ENCODE measurements at regions not wholly inside any gene's neighbourhood (a gene's known extent, or its start where the extent isn't known, plus 50 kb on each side); places are given as distances from the start of the nearest gene placed in this dataset.

DNA sequence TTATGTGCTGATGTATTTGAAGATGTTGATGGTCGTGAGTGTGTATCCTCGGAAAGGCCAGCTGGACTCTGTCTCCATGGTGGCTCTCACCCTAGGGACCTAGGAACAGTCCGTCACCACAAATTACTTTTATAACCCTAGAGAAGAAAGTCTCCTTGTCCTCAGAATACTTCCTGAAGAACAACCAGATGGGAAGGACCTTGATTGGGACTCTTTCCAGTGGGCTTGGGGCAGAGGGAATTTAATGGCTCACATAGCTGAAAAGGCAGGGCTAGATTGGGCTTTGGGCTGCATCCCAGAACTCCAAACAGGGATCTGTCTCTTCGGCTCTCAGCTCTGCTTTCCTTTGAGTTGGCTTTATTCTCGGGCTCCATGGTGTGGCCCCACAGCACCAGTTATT, 90.8 kb downstream of the TBX19 start:
- 75 to 80% methylated on average over 5 of the region's 5 CpGs for WGBS, 2 donors
- H3K4me1 ChIP-seq, result no peaks in the 10 kb centered on the region
- ATAC-seq (no peak), DNase-seq (no peak)
- H3K27me3 ChIP-seq, result no peaks in the 10 kb centered on the region
- TF ChIP-seq, protein P1, sequence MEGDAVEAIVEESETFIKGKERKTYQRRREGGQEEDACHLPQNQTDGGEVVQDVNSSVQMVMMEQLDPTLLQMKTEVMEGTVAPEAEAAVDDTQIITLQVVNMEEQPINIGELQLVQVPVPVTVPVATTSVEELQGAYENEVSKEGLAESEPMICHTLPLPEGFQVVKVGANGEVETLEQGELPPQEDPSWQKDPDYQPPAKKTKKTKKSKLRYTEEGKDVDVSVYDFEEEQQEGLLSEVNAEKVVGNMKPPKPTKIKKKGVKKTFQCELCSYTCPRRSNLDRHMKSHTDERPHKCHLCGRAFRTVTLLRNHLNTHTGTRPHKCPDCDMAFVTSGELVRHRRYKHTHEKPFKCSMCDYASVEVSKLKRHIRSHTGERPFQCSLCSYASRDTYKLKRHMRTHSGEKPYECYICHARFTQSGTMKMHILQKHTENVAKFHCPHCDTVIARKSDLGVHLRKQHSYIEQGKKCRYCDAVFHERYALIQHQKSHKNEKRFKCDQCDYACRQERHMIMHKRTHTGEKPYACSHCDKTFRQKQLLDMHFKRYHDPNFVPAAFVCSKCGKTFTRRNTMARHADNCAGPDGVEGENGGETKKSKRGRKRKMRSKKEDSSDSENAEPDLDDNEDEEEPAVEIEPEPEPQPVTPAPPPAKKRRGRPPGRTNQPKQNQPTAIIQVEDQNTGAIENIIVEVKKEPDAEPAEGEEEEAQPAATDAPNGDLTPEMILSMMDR (IDR thresholded peaks at IDR 0.05), result no peak
- TF ChIP-seq POLR2A (IDR thresholded peaks at IDR 0.05), result no peak
- H3K27ac ChIP-seq, result no peak overlapping the region
- H3K36me3 ChIP-seq (replicated peaks in 1 of 2; ENCODE audit: insufficient read depth in 1 of 2, low read depth in 2 of 2), result no peaks in the 10 kb centered on the region
- H3K9me3 ChIP-seq, result no peaks in the 10 kb centered on the region
- intact Hi-C loops (cut with DNase I), result no loop called here
- H3K4me3 ChIP-seq, result no peak overlapping the region

DNA sequence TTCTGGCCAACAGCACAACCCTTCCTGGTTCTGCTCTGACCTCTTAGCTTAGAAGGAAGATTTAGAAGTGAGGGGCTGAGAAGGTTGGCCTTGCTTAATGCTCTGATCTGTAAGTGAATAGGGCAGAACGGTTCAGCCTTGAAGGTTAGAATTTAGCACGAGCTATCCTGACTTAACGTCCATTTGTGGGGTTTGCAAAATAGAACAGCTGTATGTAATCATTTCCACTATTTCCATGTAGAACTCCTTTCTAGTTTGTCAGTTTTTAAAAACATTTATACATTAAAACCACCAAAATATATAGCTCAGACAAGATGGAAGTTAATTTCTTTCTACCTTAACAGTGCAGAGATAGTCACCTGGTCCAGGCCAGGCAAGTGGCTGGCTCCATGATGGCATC, 89.9 kb downstream of the TBX19 start:
- intact Hi-C loops (cut with DNase I), result no loop called here
- no peak overlapping the region for H3K4me3 ChIP-seq
- 82 to 84% methylated on average over 3 of the region's 3 CpGs for WGBS, 2 donors
- no peak for DNase-seq
- no peaks in the 10 kb centered on the region for H3K4me1 ChIP-seq
- no peaks in the 10 kb centered on the region for H3K36me3 ChIP-seq (replicated peaks in 1 of 2; ENCODE audit: insufficient read depth in 1 of 2, low read depth in 2 of 2)
- no peaks in the 10 kb centered on the region for H3K27me3 ChIP-seq
- H3K9me3 ChIP-seq, result no peaks in the 10 kb centered on the region
- TF ChIP-seq POLR2A (IDR thresholded peaks at IDR 0.05), result no peak
- TF ChIP-seq, protein P1 (IDR thresholded peaks at IDR 0.05), result no peak
- H3K27ac ChIP-seq, result no peak overlapping the region
- ATAC-seq, result no peak

DNA sequence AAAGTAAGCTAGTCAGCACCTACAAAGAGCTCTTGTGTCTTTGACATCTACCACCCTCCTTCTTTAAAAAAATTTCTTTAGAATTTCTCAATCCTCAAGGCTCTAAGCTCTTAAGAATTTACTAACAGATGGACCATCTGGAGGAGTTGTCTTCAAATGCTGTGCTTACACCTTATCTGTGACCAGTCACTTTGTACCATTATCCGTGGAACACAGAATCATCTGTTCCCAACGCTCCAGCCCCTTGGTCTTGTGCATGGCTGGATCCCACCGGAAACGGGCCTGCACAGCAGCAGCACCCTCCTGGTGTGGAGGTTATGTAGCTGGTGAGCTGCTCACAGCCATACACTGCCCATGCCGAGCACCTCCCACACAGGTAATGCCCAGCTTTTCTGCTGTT, 89.0 kb downstream of the TBX19 start:
- no peak for TF ChIP-seq POLR2A (IDR thresholded peaks at IDR 0.05)
- TF ChIP-seq, protein P1 (IDR thresholded peaks at IDR 0.05), result no peak
- WGBS, 2 donors, result 77 to 81% methylated on average over 5 of the region's 5 CpGs
- Histone ChIP-seq H3K36me3 (replicated peaks in 1 of 2; ENCODE audit: insufficient read depth in 1 of 2, low read depth in 2 of 2) (no peaks in the 10 kb centered on the region), H3K27me3 (no peaks in the 10 kb centered on the region), H3K9me3 (no peaks in the 10 kb centered on the region), H3K4me1 (no peaks in the 10 kb centered on the region), H3K4me3 (no peak overlapping the region), H3K27ac (no peak overlapping the region)
- DNase-seq (no peak), ATAC-seq (no peak)
- intact Hi-C loops (cut with DNase I), result no loop called here

DNA sequence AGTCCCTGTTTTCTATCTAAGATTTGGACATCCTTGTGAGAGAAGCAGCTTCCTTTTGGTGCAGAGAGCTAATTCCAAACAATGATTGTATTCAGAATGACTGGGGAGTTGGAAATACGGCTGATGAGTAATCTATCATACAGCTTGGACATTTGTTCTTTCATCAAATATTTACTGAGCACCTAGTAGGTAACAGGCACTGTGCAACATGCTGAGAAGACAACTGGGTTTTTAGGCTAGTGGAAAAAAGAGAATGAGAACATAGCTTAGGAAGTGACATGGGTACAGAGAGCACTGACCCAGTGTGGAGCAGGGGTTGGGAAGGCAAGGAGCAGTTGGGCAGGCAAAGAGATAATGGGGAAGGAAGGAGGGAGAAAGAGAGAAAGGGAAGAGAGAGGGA, 87.5 kb downstream of the TBX19 start:
- DNase-seq, result no peak
- Histone ChIP-seq H3K9me3 (no peaks in the 10 kb centered on the region), H3K27ac (no peak overlapping the region), H3K27me3 (no peaks in the 10 kb centered on the region), H3K4me3 (no peak overlapping the region), H3K4me1 (no peaks in the 10 kb centered on the region), H3K36me3 (replicated peaks in 1 of 2; ENCODE audit: insufficient read depth in 1 of 2, low read depth in 2 of 2) (no peaks in the 10 kb centered on the region)
- ATAC-seq, result no peak
- 52 to 55% methylated on average over 1 of the region's 1 CpG for WGBS, 2 donors
- TF ChIP-seq, protein P1 (IDR thresholded peaks at IDR 0.05), result no peak
- TF ChIP-seq POLR2A (IDR thresholded peaks at IDR 0.05), result no peak
- intact Hi-C loops (cut with DNase I), result no loop called here

DNA sequence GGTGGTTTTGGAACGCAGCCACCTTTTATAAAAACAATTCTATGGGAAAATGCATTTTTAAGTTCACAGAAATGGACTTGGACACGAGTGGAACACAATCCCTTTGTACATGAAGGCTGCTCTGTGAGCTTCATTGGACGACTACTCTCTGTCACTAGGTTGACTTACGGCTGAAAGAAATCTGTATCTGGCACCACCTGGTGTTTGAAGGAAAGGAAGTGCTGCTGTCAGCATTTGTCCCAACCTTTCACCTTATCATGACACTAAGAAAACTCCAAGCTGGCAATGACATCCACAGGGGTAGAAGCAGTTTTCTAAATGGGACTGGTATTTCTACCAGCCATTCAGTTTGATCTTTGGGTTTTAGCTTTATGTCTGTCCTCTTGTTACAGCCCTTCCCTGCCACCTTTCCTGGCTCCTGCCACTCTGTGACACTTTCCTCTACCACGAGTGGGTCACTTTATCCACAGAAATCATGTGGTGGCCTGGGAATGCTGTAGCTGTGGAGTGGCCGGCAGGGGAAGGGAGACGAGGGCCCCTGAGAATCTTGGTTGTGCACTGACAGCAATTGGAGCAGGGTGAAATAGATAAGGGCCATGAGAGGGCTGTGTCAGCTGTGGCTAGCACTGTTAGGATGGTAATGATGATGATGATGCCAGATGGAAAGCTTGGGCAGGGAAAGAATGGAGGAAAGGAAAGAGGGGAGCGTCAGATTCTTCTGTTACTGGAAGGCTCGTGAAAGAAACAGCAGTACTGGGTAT, 85.2 kb downstream of the TBX19 start:
- ATAC-seq, result no peak
- intact Hi-C loops (cut with DNase I), result no loop called here
- DNase-seq, result peak in 3 of 4 donors; percentile 16 to 19 (median 16)

More for the DNA sequence above, 85.2 kb downstream of the TBX19 start:
- Histone ChIP-seq H3K4me3 (no peak overlapping the region), H3K36me3 (replicated peaks in 1 of 2; ENCODE audit: insufficient read depth in 1 of 2, low read depth in 2 of 2) (no peaks in the 10 kb centered on the region), H3K27ac (no peak overlapping the region), H3K4me1 (no peaks in the 10 kb centered on the region), H3K27me3 (no peaks in the 10 kb centered on the region), H3K9me3 (no peaks in the 10 kb centered on the region)
- no peak for TF ChIP-seq POLR2A (IDR thresholded peaks at IDR 0.05)
- TF ChIP-seq, protein P1 (IDR thresholded peaks at IDR 0.05), result peak in 4 of 7 experiments; percentile 31 to 43 (median 39)
- 41 to 43% methylated on average over 9 of the region's 9 CpGs for WGBS, 2 donors
